ENCODE measurements at regions not wholly inside any gene's neighbourhood (a gene's known extent, or its start where the extent isn't known, plus 50 kb on each side); places are given as distances from the start of the nearest gene placed in this dataset.

GRCh38 chr11:128232588-128232987, 354.8 kb downstream of the ETS1 start:
- H3K27ac ChIP-seq (replicated peaks in 1 of 4): no peak overlapping the region
- H3K27me3 ChIP-seq: no peaks in the 10 kb centered on the region
- no peak for TF ChIP-seq EP300 (IDR thresholded peaks at IDR 0.05)
- no peak for TF ChIP-seq POLR2A (IDR thresholded peaks at IDR 0.05; ENCODE audit: low read depth)
- TF ChIP-seq POLR2AphosphoS5 (IDR thresholded peaks at IDR 0.05): no peak
- H3K4me1 ChIP-seq: peaks cover 0 to 27% (median 23%) of the 10 kb centered on the region in 4 donors
- intact Hi-C loops (cut with DNase I): no loop called here
- no peaks in the 10 kb centered on the region for H3K36me3 ChIP-seq
- DNase-seq (ENCODE audit: extremely low spot score): no peak
- H3K4me3 ChIP-seq: no peak overlapping the region
- 97% methylated on average over 5 of the region's 5 CpGs for WGBS
- H3K9me3 ChIP-seq: no peaks in the 10 kb centered on the region

GRCh38 chr11:128231845-128232410, 355.4 kb downstream of the ETS1 start:
- Histone ChIP-seq H3K36me3 (no peaks in the 10 kb centered on the region), H3K4me3 (no peak overlapping the region), H3K27me3 (no peaks in the 10 kb centered on the region), H3K4me1 (peaks cover 0 to 27% (median 23%) of the 10 kb centered on the region in 4 donors), H3K27ac (replicated peaks in 1 of 4) (no peak overlapping the region), H3K9me3 (no peaks in the 10 kb centered on the region)
- no peak for DNase-seq (ENCODE audit: extremely low spot score)
- TF ChIP-seq POLR2A (IDR thresholded peaks at IDR 0.05; ENCODE audit: low read depth) (no peak), POLR2AphosphoS5 (IDR thresholded peaks at IDR 0.05) (no peak), CTCF (IDR thresholded peaks at IDR 0.05) (no peak), EP300 (IDR thresholded peaks at IDR 0.05) (no peak)
- intact Hi-C loops (cut with DNase I): no loop called here
- WGBS: 93% methylated on average over 4 of the region's 4 CpGs

GRCh38 chr11:128227466-128227865, 359.9 kb downstream of the ETS1 start:
- no peak overlapping the region for H3K27ac ChIP-seq (replicated peaks in 1 of 4)
- H3K4me3 ChIP-seq: no peak overlapping the region
- intact Hi-C loops (cut with DNase I): no loop called here
- TF ChIP-seq POLR2A (IDR thresholded peaks at IDR 0.05; ENCODE audit: low read depth): no peak
- no peak for TF ChIP-seq EP300 (IDR thresholded peaks at IDR 0.05)
- no peak for TF ChIP-seq POLR2AphosphoS5 (IDR thresholded peaks at IDR 0.05)
- no peak for TF ChIP-seq CTCF (IDR thresholded peaks at IDR 0.05)
- no peaks in the 10 kb centered on the region for H3K27me3 ChIP-seq
- no peaks in the 10 kb centered on the region for H3K9me3 ChIP-seq
- peaks cover 0 to 6% (median 0%) of the 10 kb centered on the region in 4 donors for H3K4me1 ChIP-seq
- H3K36me3 ChIP-seq: no peaks in the 10 kb centered on the region
- DNase-seq (ENCODE audit: extremely low spot score): no peak
- 94% methylated on average over 3 of the region's 3 CpGs for WGBS

GRCh38 chr11:128226106-128226716, 361.1 kb downstream of the ETS1 start:
- Histone ChIP-seq H3K27ac (replicated peaks in 1 of 4) (no peak overlapping the region), H3K4me1 (peaks cover 0 to 6% (median 0%) of the 10 kb centered on the region in 4 donors), H3K9me3 (no peaks in the 10 kb centered on the region), H3K4me3 (no peak overlapping the region), H3K27me3 (no peaks in the 10 kb centered on the region), H3K36me3 (no peaks in the 10 kb centered on the region)
- 93% methylated on average over 7 of the region's 7 CpGs for WGBS
- DNase-seq (ENCODE audit: extremely low spot score): no peak
- no peak for TF ChIP-seq EP300 (IDR thresholded peaks at IDR 0.05)
- no peak for TF ChIP-seq CTCF (IDR thresholded peaks at IDR 0.05)
- no peak for TF ChIP-seq POLR2AphosphoS5 (IDR thresholded peaks at IDR 0.05)
- intact Hi-C loops (cut with DNase I): no loop called here

DNA sequence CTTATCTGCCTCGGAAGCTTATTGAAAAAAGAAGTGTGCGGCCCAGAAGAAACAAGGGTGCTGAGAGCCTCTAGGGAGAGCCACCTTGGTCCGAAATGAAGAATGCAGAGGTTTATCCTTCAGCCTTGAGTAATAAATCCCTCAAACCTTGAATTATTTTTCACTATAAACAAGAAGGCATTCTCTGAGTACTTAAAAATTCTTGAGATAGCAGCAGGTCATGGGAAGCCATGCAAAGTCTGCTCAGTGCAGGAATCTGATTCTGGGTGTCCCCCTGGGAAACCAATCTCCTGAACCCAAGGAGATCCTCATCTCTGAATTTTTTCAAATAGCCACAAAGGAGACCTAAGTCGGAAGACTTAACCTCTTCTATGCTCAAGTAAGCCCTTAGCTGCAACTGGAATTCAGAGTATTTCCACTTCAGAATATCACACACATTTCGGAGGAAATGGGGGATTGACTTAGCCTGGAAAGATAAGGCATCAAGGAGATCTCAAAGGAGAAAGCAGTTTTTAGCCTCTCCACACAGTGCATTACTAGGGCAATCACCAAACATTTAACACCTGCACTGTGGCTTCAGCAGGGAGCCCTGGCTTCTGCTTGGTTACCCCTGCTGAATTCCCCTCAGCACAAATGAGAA, 365.0 kb downstream of the ETS1 start:
- no peak for TF ChIP-seq POLR2AphosphoS5 (IDR thresholded peaks at IDR 0.05)
- TF ChIP-seq POLR2A (IDR thresholded peaks at IDR 0.05; ENCODE audit: low read depth): no peak
- no peak for TF ChIP-seq CTCF (IDR thresholded peaks at IDR 0.05)
- no peak for TF ChIP-seq EP300 (IDR thresholded peaks at IDR 0.05)

More for the DNA sequence above, 365.0 kb downstream of the ETS1 start:
- no peaks in the 10 kb centered on the region for H3K9me3 ChIP-seq
- H3K4me1 ChIP-seq: peaks cover 0 to 7% (median 0%) of the 10 kb centered on the region in 4 donors
- H3K4me3 ChIP-seq: no peak overlapping the region
- intact Hi-C loops (cut with DNase I): no loop called here
- no peaks in the 10 kb centered on the region for H3K27me3 ChIP-seq
- H3K27ac ChIP-seq (replicated peaks in 1 of 4): no peak overlapping the region
- WGBS: 82% methylated on average over 5 of the region's 5 CpGs
- DNase-seq (ENCODE audit: extremely low spot score): no peak
- no peaks in the 10 kb centered on the region for H3K36me3 ChIP-seq
